BJ (cell line): ENCODE measurements at regions not wholly inside any gene's neighbourhood (a gene's known extent, or its start where the extent isn't known, plus 50 kb on each side); places are given as distances from the start of the nearest gene placed in this dataset.

Experiments used
- CTCF ChIA-PET: fragments of 350-600 bp; formaldehyde crosslinking; extraction: SDS; loops from one replicate; lab custom pipeline; 2021; ENCODE audit warnings: antibody characterized with exemption, inconsistent platforms; lab: Yijun Ruan, JAX
- POLR2A ChIA-PET: fragments of 300-600 bp; sonication (Branson Sonifier 250); formaldehyde crosslinking; extraction: SDS; loops from one replicate; lab custom pipeline; 2021; ENCODE audit warnings: antibody characterized with exemption; lab: Charles Lee
- DNase-seq: peaks from one replicate; pipeline ENCODE4 v3.0.0-alpha.2; 2011; ENCODE audit warnings: low read depth
- H3K27me3 ChIP-seq: 2 replicates; pipeline ENCODE4 v1.6.0; 2011; ENCODE audit warnings: low read length; ENCODE audit not compliant: control insufficient read depth, insufficient read depth
- H3K36me3 ChIP-seq: 2 replicates; pipeline ENCODE4 v1.5.1; 2011; ENCODE audit warnings: low read length; ENCODE audit not compliant: control insufficient read depth, insufficient read depth
- H3K4me3 ChIP-seq: 2 replicates; pipeline ENCODE4 v1.5.1; 2011; ENCODE audit warnings: low read depth, mild to moderate bottlenecking, control low read depth, low read length
- CTCF ChIP-seq: IDR thresholded peaks from 2 replicates; pipeline ENCODE4 v1.5.1; 2011; ENCODE audit warnings: low read depth, mild to moderate bottlenecking, control low read depth, inconsistent platforms, low read length, moderate library complexity; ENCODE audit not compliant: insufficient read depth

- no peaks in the 10 kb centered on the region for H3K36me3 ChIP-seq
- no peak overlapping the region for H3K4me3 ChIP-seq
- TF ChIP-seq CTCF: no peak
- peaks cover 3% of the 10 kb centered on the region for H3K27me3 ChIP-seq
- ChIA-PET POLR2A (no interaction called here), CTCF (no interaction called here)
- DNase-seq: no peak
These were observed 254.7 kb upstream of the PROK2 start for GRCh38 chr3:72039677-72040076.

GRCh38 chr3:72036899-72037298 is 252.0 kb upstream of the PROK2 start:
- no peak for TF ChIP-seq CTCF
- CTCF ChIA-PET: no interaction called here
- Histone ChIP-seq H3K4me3 (no peak overlapping the region), H3K36me3 (no peaks in the 10 kb centered on the region), H3K27me3 (peaks cover 3% of the 10 kb centered on the region)
- DNase-seq: no peak
- POLR2A ChIA-PET: no interaction called here

- Histone ChIP-seq H3K4me3 (no peak overlapping the region), H3K27me3 (no peaks in the 10 kb centered on the region), H3K36me3 (no peaks in the 10 kb centered on the region)
- ChIA-PET CTCF (no interaction called here), POLR2A (no interaction called here)
- TF ChIP-seq CTCF: no peak
- no peak for DNase-seq
These were observed 250.7 kb upstream of the PROK2 start for GRCh38 chr3:72035606-72036005.

GRCh38 chr3:72034986-72035385 is 250.0 kb upstream of the PROK2 start:
- H3K4me3 ChIP-seq: no peak overlapping the region
- H3K27me3 ChIP-seq: no peaks in the 10 kb centered on the region
- DNase-seq: no peak
- CTCF ChIA-PET: interaction anchor here (0.6 kb wide), 1 partner anchor 788 kb away, joined by 3 read pairs; no protein-coding TSS in a partner anchor
- POLR2A ChIA-PET: no interaction called here
- no peak for TF ChIP-seq CTCF
- H3K36me3 ChIP-seq: no peaks in the 10 kb centered on the region

GRCh38 chr3:72033666-72034428 is 248.9 kb upstream of the PROK2 start:
- TF ChIP-seq CTCF: no peak
- CTCF ChIA-PET: no interaction called here
- POLR2A ChIA-PET: no interaction called here
- Histone ChIP-seq H3K4me3 (no peak overlapping the region), H3K36me3 (no peaks in the 10 kb centered on the region), H3K27me3 (no peaks in the 10 kb centered on the region)
- DNase-seq: no peak
